ENCODE measurements at regions not wholly inside any gene's neighbourhood (a gene's known extent, or its start where the extent isn't known, plus 50 kb on each side); places are given as distances from the start of the nearest gene placed in this dataset.

DNA sequence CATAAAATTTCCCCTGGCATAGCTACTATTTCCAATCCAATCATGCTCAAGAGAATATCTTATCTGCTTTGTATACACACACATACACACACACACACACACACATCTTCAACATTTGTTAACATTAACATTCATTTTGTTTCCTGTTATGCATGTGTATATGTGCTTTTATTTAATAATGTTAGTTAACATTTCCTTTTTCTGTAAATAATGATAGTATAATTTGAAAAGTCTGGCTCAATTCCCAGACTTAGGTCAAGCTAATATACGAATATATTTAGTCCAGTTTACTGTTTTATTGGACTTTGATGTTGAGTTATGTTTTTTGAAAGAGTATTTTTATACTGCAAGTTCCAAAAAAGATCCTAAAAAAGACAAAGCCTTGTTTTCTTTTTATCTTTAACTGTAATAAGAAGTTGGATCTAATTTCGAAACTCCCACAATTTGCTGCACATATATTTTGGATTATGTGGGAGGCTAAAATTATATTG lies 1072.4 kb downstream of the EFNB2 start:
- no peaks in the 10 kb centered on the region for H3K36me3 ChIP-seq
- intact Hi-C loops (cut with DNase I; ENCODE audit: low total_unique reads) = no loop called here
- no peak overlapping the region for H3K27ac ChIP-seq
- H3K27me3 ChIP-seq = no peaks in the 10 kb centered on the region
- no peaks in the 10 kb centered on the region for H3K9me3 ChIP-seq
- H3K4me1 ChIP-seq = no peaks in the 10 kb centered on the region
- TF ChIP-seq POLR2A (IDR thresholded peaks at IDR 0.05) = no peak
- no peak for TF ChIP-seq CTCF (IDR thresholded peaks at IDR 0.05)
- no peak overlapping the region for H3K4me3 ChIP-seq
- no peak for DNase-seq

DNA sequence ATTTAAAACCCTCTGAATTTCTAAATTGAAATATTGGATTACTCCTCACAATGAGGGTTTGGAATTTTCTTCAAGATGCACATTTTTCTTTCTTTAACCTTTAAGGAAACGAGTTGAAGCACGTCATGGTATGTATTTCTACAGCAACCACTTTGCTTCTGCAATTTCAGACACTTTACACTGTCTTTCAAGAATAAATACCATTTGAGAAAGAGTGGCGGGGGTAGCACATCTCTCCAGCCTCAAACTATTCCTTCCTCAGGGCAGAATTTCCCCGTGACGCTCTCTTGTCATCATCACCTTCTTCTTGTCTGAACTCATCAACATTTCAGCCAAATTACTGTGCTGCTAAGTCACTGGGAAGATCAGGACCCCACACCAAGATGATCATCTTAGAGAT lies 1073.4 kb downstream of the EFNB2 start:
- H3K9me3 ChIP-seq = no peaks in the 10 kb centered on the region
- DNase-seq = no peak
- TF ChIP-seq POLR2A (IDR thresholded peaks at IDR 0.05) (no peak), CTCF (IDR thresholded peaks at IDR 0.05) (no peak)
- H3K27me3 ChIP-seq = no peaks in the 10 kb centered on the region
- intact Hi-C loops (cut with DNase I; ENCODE audit: low total_unique reads) = no loop called here
- H3K36me3 ChIP-seq = no peaks in the 10 kb centered on the region
- H3K27ac ChIP-seq = no peak overlapping the region
- no peaks in the 10 kb centered on the region for H3K4me1 ChIP-seq
- no peak overlapping the region for H3K4me3 ChIP-seq

DNA sequence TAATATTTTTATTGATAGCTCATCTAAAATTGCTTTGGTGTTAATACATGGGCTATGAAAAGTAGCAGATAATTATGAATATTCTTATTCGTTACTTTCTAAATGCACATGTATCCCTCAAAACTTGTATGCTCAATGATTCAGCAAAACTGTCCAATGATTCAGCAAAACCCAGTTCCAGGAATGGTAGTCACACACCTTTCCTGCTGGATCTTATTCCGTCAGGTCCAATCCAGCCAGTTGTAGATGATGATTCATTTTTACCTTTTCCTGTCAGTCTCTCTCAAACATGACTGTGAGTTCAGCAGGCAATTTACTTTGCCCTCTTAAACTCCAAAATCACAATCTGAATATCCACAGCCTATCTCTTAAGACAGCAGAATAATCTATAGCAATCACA lies 1082.6 kb downstream of the EFNB2 start:
- H3K36me3 ChIP-seq = no peaks in the 10 kb centered on the region
- no peak overlapping the region for H3K4me3 ChIP-seq
- no peak for DNase-seq
- no peaks in the 10 kb centered on the region for H3K9me3 ChIP-seq
- no peak overlapping the region for H3K27ac ChIP-seq
- no peak for TF ChIP-seq POLR2A (IDR thresholded peaks at IDR 0.05)
- TF ChIP-seq CTCF (IDR thresholded peaks at IDR 0.05) = no peak
- H3K4me1 ChIP-seq = no peaks in the 10 kb centered on the region
- intact Hi-C loops (cut with DNase I; ENCODE audit: low total_unique reads) = no loop called here
- H3K27me3 ChIP-seq = no peaks in the 10 kb centered on the region

GRCh38 chr13:105450784-105451183 lies 1084.7 kb downstream of the EFNB2 start:
- Histone ChIP-seq H3K4me3 (no peak overlapping the region), H3K27ac (no peak overlapping the region), H3K27me3 (no peaks in the 10 kb centered on the region), H3K36me3 (no peaks in the 10 kb centered on the region), H3K9me3 (no peaks in the 10 kb centered on the region), H3K4me1 (no peaks in the 10 kb centered on the region)
- DNase-seq = no peak
- no peak for TF ChIP-seq CTCF (IDR thresholded peaks at IDR 0.05)
- intact Hi-C loops (cut with DNase I; ENCODE audit: low total_unique reads) = no loop called here

GRCh38 chr13:105448811-105449210 lies 1086.7 kb downstream of the EFNB2 start:
- no peak overlapping the region for H3K27ac ChIP-seq
- H3K4me3 ChIP-seq = no peak overlapping the region
- H3K4me1 ChIP-seq = no peaks in the 10 kb centered on the region
- DNase-seq = no peak
- no peaks in the 10 kb centered on the region for H3K36me3 ChIP-seq
- no peaks in the 10 kb centered on the region for H3K9me3 ChIP-seq
- H3K27me3 ChIP-seq = no peaks in the 10 kb centered on the region
- intact Hi-C loops (cut with DNase I; ENCODE audit: low total_unique reads) = no loop called here
- TF ChIP-seq CTCF (IDR thresholded peaks at IDR 0.05) (no peak), POLR2A (IDR thresholded peaks at IDR 0.05) (no peak)
